Stimulated activated CD8-positive, alpha-beta memory T cell treated with anti-CD3 and anti-CD28 coated beads, Interleukin-4, amount 100 ng/mL, for 24 hours (primary cell): ENCODE measurements at regions not wholly inside any gene's neighbourhood (a gene's known extent, or its start where the extent isn't known, plus 50 kb on each side); places are given as distances from the start of the nearest gene placed in this dataset.
"Not testable (repeated sequence)": the region's sequence is repeated elsewhere in the genome, so short reads cannot be mapped to it uniquely, and the experiment has no call there.

Experiments used
- DNase-seq: peaks from one replicate; pipeline ENCODE4 v3.0.0-alpha.2; 2020; ENCODE audit warnings: low read depth

DNA sequence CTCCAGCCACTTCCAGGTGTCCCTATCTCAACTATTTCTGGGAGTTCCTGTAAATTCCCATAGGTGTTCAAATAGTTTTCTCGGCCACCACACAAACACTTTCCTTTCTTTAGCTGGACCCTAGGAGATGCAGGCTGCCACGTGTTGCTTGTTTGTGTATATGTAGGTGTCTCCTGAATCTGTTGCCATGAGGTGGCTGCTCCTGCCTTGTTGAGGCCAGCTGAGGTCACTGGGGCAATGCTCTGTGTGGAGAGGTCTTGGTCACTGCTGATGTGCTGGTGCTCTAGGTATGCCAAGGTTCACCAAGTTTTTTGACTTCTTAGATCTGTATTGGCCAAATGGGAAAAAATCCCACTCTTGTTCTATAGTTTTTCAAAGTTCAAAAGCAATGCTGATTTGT, 132.5 kb upstream of the CHD1 start:
- no peak for DNase-seq

DNA sequence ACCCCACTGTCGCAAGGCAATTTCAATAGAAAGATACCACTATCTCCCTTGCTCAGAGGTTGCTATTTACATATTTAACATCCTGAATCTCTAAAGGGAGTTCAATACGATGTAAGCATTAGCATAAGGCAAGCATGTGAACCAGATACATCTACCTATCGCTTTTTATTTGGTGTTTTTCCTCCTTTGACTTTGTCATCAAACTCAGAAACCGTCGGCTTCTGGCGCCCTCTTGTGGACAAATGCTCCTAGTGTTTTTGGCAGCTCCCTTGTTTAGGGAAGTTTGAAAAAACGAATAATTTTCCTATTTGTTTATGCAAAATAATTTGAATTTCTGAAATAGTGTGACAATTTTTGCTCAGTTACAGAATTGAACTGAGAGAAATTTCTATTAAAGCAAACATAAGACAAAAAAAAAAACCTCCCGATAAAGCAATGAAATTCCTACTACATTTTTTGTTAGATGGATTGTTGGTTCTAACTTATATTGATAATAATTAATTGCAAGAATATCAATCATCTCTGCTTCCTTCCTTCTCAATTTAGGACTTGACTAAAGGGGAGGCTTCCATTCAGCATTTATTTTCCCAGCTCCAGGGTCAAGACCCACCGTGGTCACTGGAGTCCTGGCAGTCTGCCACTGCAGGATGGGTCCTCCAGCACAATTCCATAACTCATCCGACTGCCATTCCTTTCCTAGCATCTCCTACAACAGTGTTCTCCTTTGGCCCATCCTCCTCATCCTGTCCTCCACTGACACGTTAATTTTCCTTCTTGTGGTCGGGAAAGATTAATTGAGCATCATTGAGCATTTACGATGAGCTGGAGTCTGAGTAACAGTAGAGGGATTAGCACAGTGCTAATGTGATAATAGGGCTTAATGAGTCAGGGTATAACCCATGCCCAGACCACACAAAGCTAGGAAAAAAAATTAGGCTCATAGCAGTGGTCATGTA, 131.8 kb upstream of the CHD1 start:
- DNase-seq: peak; percentile 70

DNA sequence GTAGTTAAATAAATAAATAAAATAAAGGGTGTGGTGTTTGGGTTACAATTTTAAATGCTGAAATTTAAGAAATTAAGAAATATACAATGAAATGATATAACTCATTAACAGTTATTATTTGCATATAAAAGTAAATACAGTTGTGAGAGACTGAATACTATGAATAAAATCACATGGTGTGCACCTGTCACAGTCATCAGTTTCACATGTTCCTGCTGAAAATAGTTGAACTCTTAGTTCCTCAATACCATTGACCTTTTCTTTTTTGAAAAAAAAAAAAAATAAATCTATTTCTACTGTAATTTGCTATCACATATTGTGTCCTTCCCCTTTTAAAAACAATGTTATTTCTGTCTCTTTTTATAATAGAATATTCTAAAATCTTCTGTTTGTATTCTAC, 130.9 kb upstream of the CHD1 start:
- no peak for DNase-seq

DNA sequence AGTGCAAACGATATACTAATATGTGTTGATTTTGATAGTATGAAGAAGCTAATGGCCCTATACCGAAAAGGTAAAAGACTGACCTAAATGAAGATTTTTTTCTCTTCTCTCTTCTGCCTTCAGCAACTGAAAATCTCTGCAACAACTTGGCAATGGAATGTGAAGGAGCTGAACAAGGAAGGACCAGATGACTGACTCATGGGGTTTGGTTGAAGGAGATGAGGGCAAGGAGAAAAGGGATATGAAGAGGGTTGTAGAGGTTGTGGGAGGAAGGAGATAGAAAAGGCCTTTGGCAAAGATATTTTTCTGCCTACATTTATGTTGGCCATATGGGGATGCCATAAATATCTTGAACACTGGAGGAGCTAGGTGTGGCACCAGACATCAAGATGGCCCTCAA, 129.7 kb upstream of the CHD1 start:
- DNase-seq: no peak

DNA sequence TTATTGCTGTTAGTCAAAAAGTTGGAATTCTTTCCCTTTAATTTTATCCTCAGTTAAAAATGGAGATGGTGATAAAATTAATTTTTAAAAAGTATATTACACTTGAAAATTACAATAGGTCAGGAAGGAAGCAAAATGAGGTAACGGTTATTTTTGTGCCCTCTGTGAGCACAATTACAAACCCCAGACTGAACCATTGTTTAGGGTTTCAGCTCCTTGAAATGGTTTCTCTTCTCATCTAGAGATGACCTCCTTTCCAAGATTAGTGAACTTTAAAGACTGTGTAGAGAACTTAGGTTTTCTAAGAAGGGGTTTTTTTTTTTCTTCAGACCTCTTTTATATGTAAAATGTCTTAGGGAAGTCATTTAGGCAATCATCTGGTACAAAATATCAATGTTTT, 126.2 kb upstream of the CHD1 start:
- DNase-seq: no peak

DNA sequence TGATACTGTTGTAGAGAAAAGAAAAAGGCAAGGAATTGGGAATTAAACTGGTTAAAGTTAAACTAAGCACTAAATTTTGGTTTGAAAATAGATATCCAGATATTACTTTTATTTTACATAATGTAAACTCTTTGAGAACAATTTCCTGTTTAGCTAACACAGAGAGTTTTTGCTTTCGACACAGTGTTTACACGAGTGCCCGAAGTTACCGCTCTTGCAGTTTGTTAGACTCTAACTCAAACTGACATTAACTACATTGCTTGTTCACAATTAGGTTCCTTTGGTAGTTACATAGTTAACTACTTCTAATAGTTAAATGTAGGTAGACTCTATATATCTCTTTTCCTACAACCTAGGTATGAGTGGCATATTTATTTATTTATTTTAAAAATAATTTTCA, 117.1 kb upstream of the CHD1 start:
- no peak for DNase-seq

DNA sequence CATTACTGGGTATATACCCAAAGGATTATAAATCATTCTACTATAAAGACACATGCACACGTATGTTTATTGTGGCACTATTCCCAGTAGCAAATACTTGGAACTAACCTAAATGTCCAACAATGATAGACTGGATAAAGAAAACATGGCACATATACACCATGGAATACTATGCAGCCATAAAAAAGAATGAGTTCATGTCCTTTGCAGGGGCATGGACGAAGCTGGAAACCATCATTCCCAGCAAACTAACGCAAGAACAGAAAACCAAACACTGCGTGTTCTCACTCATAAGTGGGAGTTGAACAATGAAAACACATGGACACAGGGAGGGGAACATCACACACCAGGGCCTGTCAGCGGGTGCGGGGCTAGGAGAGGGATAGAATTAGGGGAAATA, 114.5 kb upstream of the CHD1 start:
- not testable (repeated sequence) for DNase-seq

DNA sequence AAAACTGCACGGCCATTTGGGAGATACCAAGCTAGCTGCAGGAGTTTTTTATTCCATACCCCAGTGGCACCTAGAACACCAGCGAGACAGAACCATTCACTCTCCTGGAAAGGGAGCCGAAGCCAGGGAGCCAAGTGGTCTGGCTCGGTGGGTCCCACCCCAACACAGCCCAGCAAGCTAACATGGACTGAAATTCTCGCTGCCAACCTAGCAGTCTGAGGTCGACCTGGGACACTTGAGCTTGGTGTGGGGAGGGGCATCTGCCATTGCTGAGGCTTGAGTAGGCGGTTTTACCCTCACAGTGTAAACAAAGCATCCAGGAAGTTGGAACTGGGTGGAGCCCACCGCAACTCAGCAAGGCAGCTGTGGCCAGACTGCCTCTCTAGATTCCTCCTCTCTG, 108.9 kb upstream of the CHD1 start:
- peak; percentile 9 for DNase-seq

DNA sequence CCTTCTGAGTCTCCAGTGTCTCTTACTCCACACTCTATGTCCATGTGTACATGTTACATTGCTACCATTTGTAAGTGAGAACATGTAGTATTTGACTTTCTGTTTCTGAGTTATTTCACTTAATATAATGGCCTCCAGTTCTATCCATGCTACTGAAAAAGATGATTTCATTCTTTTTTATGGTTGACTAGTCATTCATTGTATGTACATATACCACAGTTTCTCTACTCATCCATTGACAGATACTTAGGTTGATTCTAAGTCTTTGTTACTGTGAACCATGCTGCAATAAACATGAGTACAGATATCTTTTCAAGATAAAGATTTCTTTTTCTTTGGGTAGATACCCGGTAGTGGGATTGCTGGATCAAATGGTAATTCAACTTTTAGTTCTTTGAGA, 107.1 kb upstream of the CHD1 start:
- no peak for DNase-seq

DNA sequence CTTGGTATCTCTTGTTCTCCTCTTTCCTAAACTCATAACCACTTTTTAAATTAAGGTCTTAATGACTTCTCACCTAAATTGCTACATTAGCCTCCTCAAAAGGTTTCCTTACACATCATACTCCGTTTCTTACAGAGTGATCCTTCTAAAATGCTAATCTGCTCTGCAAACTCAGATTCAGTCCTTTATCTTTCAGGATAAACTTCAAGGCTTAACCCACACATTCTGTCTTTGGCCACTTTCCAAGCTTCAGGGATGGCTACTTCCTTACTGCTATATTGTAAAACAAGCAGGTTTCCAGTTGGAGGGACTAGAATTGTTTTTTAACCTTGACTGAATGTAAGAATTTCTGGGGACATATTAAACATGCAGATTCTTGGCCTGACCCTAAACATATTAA, 105.5 kb upstream of the CHD1 start:
- DNase-seq: no peak

DNA sequence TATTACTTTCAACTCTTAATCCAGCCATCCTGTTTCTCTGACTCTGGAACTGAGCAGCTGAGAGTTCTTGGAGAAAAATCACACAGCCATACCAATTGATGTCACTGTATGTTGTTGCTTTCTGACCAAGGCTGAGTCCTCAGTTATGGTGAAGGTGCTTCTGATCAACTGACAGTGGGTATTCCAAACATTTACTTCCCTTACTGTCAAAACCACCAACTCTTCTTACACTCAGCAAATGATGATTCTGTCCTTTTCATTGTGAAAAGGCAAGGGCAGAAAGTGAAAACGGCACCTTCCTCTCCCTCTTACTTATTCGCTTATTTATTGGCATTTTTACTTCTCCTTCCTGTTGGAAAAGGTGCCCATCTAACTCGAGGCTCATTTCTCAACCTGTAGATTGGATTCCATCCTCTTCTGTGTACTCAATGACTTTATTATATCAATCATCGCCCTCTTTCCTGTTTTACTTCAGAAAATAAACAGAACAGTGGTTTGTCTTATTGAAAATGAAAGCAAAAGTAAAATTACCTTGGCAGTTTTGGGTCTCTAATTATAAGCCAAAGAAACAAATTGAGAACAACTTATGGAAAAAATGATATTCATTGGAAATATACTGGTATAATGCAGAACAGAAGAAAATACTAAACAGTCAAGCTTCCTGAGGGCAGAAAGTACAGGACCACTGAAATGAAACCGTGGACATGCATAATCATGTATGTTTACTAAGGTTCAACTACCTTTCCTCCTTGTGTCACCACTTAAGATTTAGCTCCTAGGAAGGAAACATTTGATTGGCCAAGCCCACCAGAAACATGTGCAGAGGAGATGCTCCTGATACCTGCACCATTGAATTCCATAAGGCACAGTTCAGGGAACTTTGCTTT, 104.5 kb upstream of the CHD1 start:
- DNase-seq: no peak

DNA sequence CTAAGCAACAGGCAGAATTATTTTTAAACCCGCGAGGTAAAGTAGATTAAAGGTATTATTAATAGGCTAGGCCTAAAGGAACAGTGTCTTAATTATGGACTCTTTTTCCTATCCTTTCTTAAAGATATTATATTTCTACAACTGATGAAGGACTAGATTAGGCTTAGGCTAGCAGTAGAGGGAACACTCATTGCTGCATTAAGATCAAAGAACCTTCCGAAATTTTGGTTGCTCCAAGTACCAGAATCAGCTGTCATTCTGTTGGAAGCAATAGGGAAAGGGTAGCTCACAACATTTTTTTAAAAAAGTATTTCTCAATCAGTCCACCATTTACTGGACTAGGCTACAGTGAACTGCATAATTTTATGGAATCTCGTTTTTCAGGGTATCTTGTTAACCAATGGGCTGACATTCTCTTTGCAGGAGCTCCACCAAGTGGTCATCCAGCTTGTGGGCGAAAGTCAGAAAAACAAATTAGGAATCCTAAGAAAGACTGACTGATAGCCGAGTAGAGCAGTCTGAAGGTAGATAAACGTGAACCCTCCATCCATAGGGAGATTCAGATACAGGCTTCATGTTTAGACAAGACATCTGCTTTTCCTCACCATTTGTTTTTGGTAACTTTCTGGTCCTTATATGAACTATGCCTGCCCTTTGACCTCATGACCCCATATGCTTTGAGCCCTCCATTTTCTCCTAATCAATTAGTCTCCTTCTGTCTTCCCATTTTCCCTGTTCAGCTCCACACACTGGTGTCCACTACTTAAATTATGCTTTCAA, 103.6 kb upstream of the CHD1 start:
- no peak for DNase-seq

DNA sequence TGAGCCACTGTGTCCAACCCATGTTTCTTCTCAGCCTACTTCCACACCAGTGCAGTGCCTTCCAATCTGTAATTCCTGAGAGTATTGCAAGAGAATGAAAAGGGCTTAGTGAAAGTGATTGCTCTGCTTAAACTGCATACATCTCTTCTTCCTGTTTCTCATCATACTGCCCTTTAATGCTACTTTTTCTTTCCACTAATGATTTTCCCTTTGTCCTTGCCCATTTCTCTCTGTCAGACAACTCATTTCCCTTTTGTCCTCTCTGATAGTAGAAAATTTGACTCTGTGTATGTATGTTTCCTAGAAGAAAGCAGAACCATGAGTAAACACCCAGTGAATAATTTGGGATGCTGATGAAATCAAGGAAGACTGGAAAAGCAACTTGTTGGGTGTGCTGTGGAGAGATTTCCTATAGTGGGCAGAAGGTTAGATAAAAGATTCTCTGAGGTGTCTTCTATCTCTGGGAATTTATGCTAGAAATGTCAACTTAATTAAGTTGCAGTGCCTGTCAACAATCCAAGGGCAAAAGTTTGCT, 102.2 kb upstream of the CHD1 start:
- DNase-seq: no peak

DNA sequence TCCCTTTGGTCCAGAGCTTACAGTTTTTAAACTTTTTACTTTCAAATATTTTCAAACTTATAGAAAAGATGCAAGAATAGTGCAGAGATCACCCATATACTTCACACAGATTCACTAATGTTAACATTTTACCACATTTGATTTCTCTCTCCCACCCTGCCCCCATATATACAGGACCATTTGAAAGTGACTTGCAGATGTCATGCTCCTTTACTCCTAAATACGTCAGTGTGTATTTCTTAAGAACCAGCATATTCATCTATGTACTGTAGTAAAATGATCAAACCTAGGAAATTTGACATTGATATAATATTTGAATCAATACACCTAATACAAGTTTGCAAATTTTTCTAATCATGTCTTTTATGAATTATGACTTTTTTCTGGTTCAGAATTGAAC, 100.4 kb upstream of the CHD1 start:
- no peak for DNase-seq

DNA sequence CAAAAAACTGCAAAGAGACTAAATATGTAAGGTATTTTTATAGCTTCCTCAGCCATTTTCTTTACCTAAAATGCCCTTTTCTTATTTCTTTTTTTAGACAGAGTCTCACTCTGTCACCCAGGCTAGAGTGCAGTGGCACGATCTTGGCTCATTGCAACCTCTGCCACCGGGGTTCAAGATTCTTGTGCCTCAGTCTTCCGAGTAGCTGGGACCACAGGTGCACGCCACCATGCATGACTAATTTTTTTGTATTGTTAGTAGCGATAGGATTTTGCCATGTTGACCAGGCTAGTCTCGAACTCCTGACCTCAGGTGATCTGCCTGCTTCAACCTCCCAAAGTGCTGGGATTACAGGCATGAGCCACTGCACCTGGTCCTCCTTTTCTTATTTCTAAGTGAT, 99.4 kb upstream of the CHD1 start:
- not testable (repeated sequence) for DNase-seq

DNA sequence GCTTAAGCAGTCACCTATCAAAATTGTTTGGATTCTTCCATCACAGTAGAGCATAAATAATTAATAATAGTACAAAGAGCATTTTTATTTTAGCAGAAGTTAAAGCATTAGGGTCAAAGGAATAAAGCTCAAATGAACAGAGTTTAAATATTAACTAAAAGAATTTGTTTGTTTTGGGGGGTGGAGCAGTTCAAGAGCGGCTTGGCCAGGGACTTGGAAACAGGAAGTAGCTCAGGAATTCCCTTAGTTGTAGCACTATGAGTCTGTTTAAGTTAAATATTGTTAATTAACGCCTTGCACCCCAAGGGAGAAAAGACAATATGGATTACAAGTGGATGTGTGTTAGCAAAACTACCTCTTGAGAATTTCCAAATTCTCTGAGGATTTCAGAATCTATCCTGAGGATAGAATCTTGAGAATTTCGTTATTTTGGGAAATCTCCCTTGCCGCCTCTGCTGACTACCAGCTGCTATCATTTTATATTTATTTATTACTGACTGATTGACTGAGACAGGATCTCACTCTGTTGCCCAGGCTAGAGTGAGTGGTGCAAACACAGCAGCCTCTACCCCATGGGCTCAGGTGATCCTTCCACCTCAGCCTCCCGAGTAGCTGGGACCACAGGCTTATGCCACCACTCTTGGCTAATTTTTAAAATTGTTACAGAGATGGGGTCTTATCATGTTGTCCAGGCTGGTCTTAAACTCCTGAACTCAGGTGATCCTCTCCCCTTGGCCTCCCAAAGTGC, 96.7 kb upstream of the CHD1 start:
- no peak for DNase-seq

DNA sequence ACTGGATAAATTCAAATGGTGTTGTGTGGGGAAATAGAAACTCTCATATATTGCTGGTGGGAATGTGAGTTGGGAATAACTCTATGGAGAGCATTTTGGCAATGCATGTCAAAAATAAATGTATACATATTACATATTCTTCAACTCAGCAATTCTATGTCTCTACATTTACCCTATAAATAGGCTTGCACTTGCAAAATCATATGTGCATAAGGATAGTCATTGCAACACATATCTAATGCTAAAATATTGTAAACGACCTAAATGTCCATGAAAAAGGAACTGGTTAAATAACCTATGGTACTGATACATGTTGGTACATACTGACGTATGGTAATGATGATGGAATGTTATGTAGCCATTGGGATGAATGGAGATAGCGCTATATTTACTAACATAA, 94.5 kb upstream of the CHD1 start:
- no peak for DNase-seq

DNA sequence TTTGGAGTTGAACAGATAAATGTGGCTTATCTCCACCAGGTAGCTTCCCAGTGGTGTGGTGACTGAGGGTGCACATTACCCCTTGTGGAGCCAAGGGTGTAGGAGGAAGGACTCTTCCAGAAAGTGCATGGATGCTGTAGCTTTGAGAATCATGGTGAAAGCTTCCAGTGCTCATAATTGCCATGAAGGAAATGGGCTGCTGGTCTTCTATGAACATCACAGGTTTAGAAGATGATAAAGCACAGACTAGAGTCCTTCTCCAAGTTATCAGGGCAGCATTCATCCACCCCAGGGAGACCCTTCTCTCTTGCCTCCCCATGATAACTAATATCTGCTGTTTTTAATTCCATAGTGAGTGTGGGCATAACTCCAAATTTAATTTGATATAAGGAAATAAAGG, 93.4 kb upstream of the CHD1 start:
- DNase-seq: no peak

DNA sequence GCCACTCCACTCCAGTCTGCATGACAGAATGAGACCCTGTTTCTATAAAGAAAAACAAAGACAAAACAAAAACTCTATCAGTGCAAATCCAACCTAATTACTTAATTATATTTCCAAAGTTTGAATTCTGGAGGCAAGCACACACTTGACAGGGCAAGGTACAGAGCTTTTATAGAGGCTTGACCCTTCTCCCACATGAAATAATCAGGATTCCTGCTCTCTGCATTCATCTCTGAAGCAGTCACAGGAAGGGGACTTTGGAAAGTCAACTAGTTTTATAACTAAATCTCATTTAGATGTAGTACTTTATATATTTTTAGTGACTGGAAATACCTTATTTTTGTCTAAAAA, 91.9 kb upstream of the CHD1 start:
- no peak for DNase-seq

DNA sequence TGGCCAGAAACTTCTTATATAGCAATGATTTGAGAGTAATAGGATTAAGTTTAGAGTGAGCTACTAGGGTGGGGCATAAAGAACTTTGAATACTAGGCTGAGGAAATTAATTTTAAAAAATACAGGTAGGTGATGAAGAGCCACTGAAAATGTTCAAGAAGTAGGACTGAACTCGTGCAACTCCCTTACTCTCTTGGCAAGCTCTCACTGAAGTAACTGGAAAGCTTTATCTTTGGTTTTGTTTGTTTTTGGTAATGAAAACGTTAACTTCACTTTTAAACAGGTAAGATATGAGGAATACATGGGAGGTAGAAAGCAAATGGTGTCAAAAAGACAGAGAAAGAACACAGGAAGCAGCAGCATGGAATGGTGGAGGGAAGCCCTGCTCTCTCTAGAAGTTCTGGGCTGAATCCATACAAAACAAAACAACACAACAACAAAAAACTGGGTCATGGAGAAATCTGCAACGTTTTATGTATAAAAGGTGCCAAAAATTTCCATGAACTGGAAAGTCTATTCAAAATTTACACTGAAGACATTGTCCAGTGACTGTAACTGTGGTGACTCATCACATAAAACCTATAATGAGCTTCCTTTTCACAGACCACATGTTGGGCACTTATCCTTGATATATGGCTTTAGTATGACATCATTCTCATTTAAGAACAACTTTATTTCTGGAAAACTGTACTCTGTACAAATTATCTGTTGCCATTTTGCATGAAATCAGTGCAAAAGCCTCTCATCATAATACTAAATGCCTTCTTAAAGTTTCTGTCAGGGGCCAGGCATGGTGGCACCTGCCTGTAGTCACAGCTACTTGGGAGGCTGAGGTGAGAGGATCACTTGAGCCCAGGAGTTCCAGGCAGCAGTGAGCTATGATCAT, 91.2 kb upstream of the CHD1 start:
- DNase-seq: no peak
